ENCODE measurements at regions not wholly inside any gene's neighbourhood (a gene's known extent, or its start where the extent isn't known, plus 50 kb on each side); places are given as distances from the start of the nearest gene placed in this dataset.

DNA sequence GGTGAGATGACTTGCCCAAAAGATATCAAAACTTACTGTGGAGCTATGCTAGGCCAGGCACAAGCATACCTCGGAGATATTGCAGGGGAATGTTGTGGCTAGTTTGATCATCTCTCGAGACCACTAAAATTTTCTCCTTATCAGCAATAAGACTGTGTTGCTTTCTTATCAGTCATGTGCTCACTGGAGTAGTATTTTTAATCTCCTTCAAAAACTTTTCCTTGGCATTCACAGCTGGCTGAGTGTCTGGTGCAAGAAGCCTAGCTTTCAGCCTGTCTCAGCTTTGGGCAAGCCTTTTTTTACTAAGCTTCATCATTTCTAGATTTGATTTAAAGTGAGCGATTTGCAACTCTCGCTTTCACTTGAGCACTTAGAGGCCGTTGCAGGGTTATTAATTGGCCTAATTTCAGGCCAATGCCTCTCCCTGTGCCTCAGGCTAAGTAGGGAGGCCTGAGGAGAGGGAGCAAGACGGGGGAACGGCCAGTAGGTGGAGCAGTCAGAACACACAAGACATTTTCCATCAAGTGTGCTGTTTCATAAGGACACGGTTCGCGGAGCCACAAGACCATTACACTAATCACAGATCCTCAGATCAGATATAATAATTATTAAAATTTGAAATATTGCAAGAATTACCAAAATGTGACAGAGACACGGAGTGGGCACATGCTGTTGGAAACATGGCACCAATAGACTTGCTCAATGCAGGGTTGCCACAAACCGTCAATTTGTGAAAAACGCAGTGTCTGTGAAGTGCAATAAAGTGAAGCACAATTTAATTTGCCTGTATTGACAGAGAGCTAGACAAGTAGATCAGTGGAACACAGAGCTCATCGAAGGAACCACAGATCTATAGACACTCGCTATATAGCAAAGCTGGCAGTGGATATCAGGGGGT lies 106.8 kb upstream of the SIRPG start:
- TF ChIP-seq POLR2A (IDR thresholded peaks at IDR 0.05) = no peak
- TF ChIP-seq, protein P1, sequence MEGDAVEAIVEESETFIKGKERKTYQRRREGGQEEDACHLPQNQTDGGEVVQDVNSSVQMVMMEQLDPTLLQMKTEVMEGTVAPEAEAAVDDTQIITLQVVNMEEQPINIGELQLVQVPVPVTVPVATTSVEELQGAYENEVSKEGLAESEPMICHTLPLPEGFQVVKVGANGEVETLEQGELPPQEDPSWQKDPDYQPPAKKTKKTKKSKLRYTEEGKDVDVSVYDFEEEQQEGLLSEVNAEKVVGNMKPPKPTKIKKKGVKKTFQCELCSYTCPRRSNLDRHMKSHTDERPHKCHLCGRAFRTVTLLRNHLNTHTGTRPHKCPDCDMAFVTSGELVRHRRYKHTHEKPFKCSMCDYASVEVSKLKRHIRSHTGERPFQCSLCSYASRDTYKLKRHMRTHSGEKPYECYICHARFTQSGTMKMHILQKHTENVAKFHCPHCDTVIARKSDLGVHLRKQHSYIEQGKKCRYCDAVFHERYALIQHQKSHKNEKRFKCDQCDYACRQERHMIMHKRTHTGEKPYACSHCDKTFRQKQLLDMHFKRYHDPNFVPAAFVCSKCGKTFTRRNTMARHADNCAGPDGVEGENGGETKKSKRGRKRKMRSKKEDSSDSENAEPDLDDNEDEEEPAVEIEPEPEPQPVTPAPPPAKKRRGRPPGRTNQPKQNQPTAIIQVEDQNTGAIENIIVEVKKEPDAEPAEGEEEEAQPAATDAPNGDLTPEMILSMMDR (IDR thresholded peaks at IDR 0.05) = peak; percentile 59 to 81 (median 72)
- Histone ChIP-seq H3K9me3 (no peaks in the 10 kb centered on the region), H3K36me3 (no peaks in the 10 kb centered on the region), H3K4me3 (no peak overlapping the region), H3K4me1 (peaks cover 0 to 4% (median 0%) of the 10 kb centered on the region in 12 donors), H3K27ac (no peak overlapping the region), H3K27me3 (no peaks in the 10 kb centered on the region)
- DNase-seq (peak; percentile 61 to 80 (median 74)), ATAC-seq (peak; percentile 77 to 95 (median 89))
- 28 to 29% (median 28%) methylated on average over 15 of the region's 15 CpGs for WGBS, 4 donors
- intact Hi-C loops (cut with DNase I) = loop anchor here (2.0 to 10.0 kb wide), 8 partner anchors 320 to 690 kb away; no protein-coding TSS in a partner anchor

DNA sequence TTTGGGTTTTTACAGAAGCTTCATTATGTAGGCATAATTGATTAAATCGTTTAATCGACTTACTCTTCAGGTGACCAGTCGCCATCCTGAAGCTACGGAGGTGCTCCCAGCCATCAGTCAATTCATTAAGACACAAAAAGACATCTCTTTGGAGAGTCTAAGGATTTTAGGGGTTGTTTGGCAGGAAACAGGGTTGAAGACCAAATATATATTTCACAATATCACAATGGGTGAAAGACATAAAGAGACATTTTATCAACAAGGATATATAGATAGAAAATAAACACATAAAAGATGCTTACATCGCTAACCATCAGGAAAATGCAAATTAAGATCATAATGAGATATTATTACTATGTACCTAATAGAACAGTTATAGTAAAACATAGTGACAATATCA lies 104.0 kb upstream of the SIRPG start:
- Histone ChIP-seq H3K36me3 (no peaks in the 10 kb centered on the region), H3K4me1 (peaks cover 0 to 10% (median 0%) of the 10 kb centered on the region in 12 donors), H3K9me3 (no peaks in the 10 kb centered on the region), H3K4me3 (no peak overlapping the region), H3K27ac (no peak overlapping the region), H3K27me3 (no peaks in the 10 kb centered on the region)
- WGBS, 4 donors = 79 to 87% (median 83%) methylated on average over 5 of the region's 5 CpGs
- intact Hi-C loops (cut with DNase I) = loop anchor here (5.0 to 10.0 kb wide), 7 partner anchors 323 to 693 kb away; no protein-coding TSS in a partner anchor
- ATAC-seq (no peak), DNase-seq (no peak)
- TF ChIP-seq POLR2A (IDR thresholded peaks at IDR 0.05) = no peak
- TF ChIP-seq, protein P1 (IDR thresholded peaks at IDR 0.05) = no peak

DNA sequence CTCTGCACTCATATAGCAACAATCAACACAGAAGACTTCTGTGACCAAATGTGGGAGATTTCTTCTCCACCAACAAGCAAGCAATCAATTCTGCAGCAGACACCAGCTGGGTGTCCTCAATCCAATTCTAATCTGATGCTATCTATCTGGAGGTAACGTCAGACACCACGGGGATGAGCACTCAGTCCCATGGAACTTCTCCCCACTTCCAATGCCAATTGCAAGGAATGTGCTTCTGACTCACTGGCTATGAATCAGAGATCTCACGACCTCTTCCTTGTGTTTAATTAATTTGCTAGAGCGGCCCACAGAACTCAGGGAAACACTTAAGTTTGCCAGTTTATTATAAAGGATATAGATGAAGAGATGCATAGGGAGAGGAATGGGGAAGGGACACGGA lies 103.5 kb upstream of the SIRPG start:
- Histone ChIP-seq H3K4me1 (peaks cover 0 to 10% (median 0%) of the 10 kb centered on the region in 12 donors), H3K27me3 (no peaks in the 10 kb centered on the region), H3K4me3 (no peak overlapping the region), H3K9me3 (no peaks in the 10 kb centered on the region), H3K36me3 (no peaks in the 10 kb centered on the region), H3K27ac (no peak overlapping the region)
- intact Hi-C loops (cut with DNase I) = loop anchor here (5.0 to 10.0 kb wide), 7 partner anchors 324 to 694 kb away; no protein-coding TSS in a partner anchor
- DNase-seq (no peak), ATAC-seq (no peak)
- WGBS, 4 donors = 46 to 60% (median 50%) methylated on average over 5 of the region's 5 CpGs
- no peak for TF ChIP-seq POLR2A (IDR thresholded peaks at IDR 0.05)
- TF ChIP-seq, protein P1 (IDR thresholded peaks at IDR 0.05) = no peak

DNA sequence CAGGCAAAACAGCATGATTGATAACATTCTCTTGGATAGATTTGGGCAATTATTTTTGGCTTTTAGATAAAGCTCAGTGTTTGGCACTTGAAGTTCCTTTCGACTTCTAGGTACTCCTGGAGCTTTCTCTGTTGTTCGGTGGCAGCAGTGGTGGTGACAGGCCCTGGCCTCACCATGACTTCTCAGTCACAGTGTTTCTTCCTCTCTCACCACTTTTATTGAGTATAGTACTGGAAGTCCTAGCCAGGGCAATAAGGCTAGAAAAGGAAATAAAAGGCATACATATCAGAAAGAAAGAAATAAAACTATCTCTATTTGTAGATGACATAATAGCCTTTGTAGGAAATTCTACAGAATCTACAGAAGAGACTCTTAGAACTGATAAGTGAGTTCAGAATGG lies 101.2 kb upstream of the SIRPG start:
- DNase-seq = no peak
- TF ChIP-seq, protein P1 (IDR thresholded peaks at IDR 0.05) = no peak
- TF ChIP-seq POLR2A (IDR thresholded peaks at IDR 0.05) = no peak
- peaks cover 0 to 10% (median 0%) of the 10 kb centered on the region in 12 donors for H3K4me1 ChIP-seq
- H3K27me3 ChIP-seq = peaks cover 0 to 3% (median 0%) of the 10 kb centered on the region in 9 donors
- no peaks in the 10 kb centered on the region for H3K36me3 ChIP-seq
- no peak overlapping the region for H3K27ac ChIP-seq
- H3K4me3 ChIP-seq = no peak overlapping the region
- WGBS, 4 donors = 43 to 65% (median 46%) methylated on average over 2 of the region's 2 CpGs
- intact Hi-C loops (cut with DNase I) = no loop called here
- no peak for ATAC-seq
- H3K9me3 ChIP-seq = no peaks in the 10 kb centered on the region
